Upper lobe of left lung (tissue), 6 donors: ENCODE measurements at regions not wholly inside any gene's neighbourhood (a gene's known extent, or its start where the extent isn't known, plus 50 kb on each side); places are given as distances from the start of the nearest gene placed in this dataset.
A peak's percentile ranks its signal among the peaks of the same experiment; 100 is the strongest.

Experiments
- ATAC-seq, 2 donors: fragments of 200-7000 bp; cut with Tn5 transposase; one replicate each; pipeline ENCODE4 v1.9.1; 2022; ENCODE audit warnings: mild to moderate bottlenecking in 2 of 2, moderate library complexity in 2 of 2; ENCODE audit not compliant: low FRiP score in 2 of 2
- DNase-seq, 2 donors: peaks; one replicate each; pipeline ENCODE4 v3.0.0-alpha.2; 2019 to 2020
- H3K27ac ChIP-seq, 4 donors: fragments of 200-600 bp; sonication (generic); one replicate each; pipeline ENCODE4 v1.5.1; 2016 to 2019
- H3K27me3 ChIP-seq, 4 donors: fragments of 200-600 bp; sonication (generic); one replicate each; pipeline ENCODE4 v1.5.1; 2017 to 2019
- H3K36me3 ChIP-seq, 4 donors: fragments of 200-600 bp; sonication (generic); one replicate each; pipeline ENCODE4 v1.5.1; 2016 to 2019
- H3K4me1 ChIP-seq, 4 donors: fragments of 200-600 bp; sonication (generic); one replicate each; pipeline ENCODE4 v1.5.1; 2018 to 2019
- H3K4me3 ChIP-seq, 4 donors: fragments of 200-600 bp; sonication (generic); one replicate each; pipeline ENCODE4 v1.5.1; 2017 to 2019; ENCODE audit warnings: mild to moderate bottlenecking in 2 of 4, moderate library complexity in 1 of 4
- H3K9me3 ChIP-seq, 4 donors: fragments of 200-600 bp; sonication (generic); one replicate each; pipeline ENCODE4 v1.5.1; 2018 to 2019
- EP300 ChIP-seq, 4 donors: sonication (generic); formaldehyde crosslinking; IDR thresholded peaks; one replicate each; pipeline ENCODE4 v1.5.1; 2017; ENCODE audit warnings: antibody characterized with exemption in 4 of 4, control low read depth in 2 of 4
- POLR2A ChIP-seq, 4 donors: fragments of 450-650 bp; IDR thresholded peaks; one replicate each; pipeline ENCODE4 v1.5.1; 2016 to 2017; ENCODE audit warnings: antibody characterized with exemption in 4 of 4, mild to moderate bottlenecking in 2 of 4
- POLR2AphosphoS5 ChIP-seq, 2 donors: sonication (generic); formaldehyde crosslinking; IDR thresholded peaks; one replicate each; pipeline ENCODE4 v1.5.1; 2017; ENCODE audit warnings: antibody characterized with exemption in 2 of 2
- WGBS, 2 donors: methylation state at CpG; one replicate each; pipeline ENCODE4 v1.1.5; 2017 to 2018; 5-methylcytosine and 5-hydroxymethylcytosine counted together
- TF ChIP-seq, protein P1 (sequence below), 6 experiments: fragments of 450-650 bp in 4 of 6; fragments of 200-600 bp in 2 of 6; sonication (generic) in 2 of 6; IDR thresholded peaks; one replicate each; pipeline ENCODE4 v1.5.1; 2016 to 2019; ENCODE audit warnings: antibody characterized with exemption in 6 of 6
- donor health status: DM: no; HTN: no; CAD: no; lungs with moderate emphysema.
- donor health status: DM: no; HTN: yes; CAD: no; lungs with severe emphysema.

DNA sequence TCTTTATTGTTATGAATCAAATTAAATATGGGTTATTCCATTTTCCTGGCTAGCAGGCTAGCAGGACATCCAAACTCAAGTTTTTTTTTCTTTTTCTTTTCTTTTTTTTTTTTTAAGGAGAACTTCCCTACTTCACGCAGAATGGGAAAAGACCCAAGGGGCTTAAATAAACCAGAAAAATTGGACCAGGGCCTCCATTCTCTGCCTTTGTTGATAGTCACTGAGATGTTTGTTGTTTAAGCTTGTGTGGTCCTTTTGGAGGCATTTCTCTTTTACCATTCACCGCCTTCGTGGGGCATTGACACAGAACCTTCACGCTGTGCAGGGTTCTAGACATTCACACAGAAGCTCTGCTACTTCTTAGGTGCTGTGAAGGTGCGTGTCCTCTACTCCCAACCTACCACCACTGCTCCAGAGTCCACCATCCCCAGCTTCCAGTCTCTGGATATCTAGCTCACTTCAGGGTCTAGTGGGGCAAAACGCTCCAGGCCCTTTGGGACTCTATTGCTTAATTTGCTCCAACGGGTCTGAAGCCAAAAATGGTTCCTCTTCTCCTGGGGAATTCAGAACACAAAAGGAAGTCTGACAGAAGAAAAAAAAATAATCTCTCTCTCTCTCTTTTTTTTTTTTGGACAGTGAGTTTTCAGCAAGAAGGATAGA is 301.3 kb downstream of the AEBP2 start:
- Histone ChIP-seq H3K4me3 (no peak overlapping the region), H3K4me1 (peaks cover 0 to 6% (median 0%) of the 10 kb centered on the region in 4 donors), H3K36me3 (no peaks in the 10 kb centered on the region), H3K27me3 (no peaks in the 10 kb centered on the region), H3K9me3 (no peaks in the 10 kb centered on the region), H3K27ac (no peak overlapping the region)
- TF ChIP-seq POLR2A (IDR thresholded peaks at IDR 0.05): no peak
- no peak for TF ChIP-seq EP300 (IDR thresholded peaks at IDR 0.05)
- TF ChIP-seq, protein P1, sequence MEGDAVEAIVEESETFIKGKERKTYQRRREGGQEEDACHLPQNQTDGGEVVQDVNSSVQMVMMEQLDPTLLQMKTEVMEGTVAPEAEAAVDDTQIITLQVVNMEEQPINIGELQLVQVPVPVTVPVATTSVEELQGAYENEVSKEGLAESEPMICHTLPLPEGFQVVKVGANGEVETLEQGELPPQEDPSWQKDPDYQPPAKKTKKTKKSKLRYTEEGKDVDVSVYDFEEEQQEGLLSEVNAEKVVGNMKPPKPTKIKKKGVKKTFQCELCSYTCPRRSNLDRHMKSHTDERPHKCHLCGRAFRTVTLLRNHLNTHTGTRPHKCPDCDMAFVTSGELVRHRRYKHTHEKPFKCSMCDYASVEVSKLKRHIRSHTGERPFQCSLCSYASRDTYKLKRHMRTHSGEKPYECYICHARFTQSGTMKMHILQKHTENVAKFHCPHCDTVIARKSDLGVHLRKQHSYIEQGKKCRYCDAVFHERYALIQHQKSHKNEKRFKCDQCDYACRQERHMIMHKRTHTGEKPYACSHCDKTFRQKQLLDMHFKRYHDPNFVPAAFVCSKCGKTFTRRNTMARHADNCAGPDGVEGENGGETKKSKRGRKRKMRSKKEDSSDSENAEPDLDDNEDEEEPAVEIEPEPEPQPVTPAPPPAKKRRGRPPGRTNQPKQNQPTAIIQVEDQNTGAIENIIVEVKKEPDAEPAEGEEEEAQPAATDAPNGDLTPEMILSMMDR (IDR thresholded peaks at IDR 0.05): no peak
- TF ChIP-seq POLR2AphosphoS5 (IDR thresholded peaks at IDR 0.05): no peak
- 57 to 60% methylated on average over 7 of the region's 7 CpGs for WGBS, 2 donors
- ATAC-seq (no peak), DNase-seq (no peak)

DNA sequence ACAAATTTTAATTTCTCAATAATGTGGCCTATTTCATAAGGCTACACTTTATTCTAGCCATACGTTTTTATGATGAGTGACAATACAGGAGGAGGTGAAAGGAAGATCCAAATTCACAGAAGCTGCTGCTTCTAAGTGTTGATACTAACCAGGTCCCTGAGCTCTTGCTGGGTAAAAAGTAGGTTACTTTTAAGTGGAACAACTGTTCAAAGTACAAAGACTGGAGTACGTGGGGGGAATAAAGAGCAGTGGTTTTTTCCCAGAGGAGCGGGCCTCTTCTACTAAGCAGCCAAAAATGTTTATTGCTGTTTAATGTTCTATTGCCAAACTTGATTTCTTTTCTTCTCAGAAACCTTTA is 301.8 kb downstream of the AEBP2 start:
- Histone ChIP-seq H3K27ac (no peak overlapping the region), H3K9me3 (no peaks in the 10 kb centered on the region), H3K4me1 (peaks cover 0 to 6% (median 0%) of the 10 kb centered on the region in 4 donors), H3K27me3 (no peaks in the 10 kb centered on the region), H3K36me3 (no peaks in the 10 kb centered on the region), H3K4me3 (no peak overlapping the region)
- 57 to 69% methylated on average over 3 of the region's 3 CpGs for WGBS, 2 donors
- TF ChIP-seq, protein P1 (IDR thresholded peaks at IDR 0.05): no peak
- no peak for TF ChIP-seq POLR2AphosphoS5 (IDR thresholded peaks at IDR 0.05)
- ATAC-seq: no peak
- no peak for DNase-seq

DNA sequence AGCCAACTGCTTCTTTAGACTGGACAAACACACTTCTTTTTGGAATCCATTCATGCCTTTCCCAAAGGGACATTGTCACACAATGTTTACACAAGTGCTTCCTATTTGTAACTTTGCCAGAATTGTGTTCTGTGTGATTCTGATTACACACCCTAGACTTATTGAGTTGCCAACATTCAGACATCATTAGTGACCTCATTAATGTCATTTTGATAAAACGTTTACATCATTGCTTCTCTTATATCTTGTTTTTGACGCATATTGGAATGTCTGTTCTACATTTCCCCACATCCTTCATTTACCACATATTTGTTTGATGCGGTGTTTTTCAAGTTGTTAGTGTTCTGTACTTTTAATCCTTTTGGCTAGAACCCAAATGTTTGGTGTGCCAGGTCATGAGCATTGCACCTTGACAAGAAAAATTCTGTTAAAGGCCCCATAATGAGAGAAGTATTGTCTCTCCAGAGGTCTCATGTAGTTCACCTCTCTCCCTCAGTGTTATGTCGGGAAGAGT is 305.5 kb downstream of the AEBP2 start:
- Histone ChIP-seq H3K4me1 (peaks cover 0 to 6% (median 0%) of the 10 kb centered on the region in 4 donors), H3K4me3 (no peak overlapping the region), H3K9me3 (peaks cover 0 to 4% (median 0%) of the 10 kb centered on the region in 4 donors), H3K27me3 (no peaks in the 10 kb centered on the region), H3K27ac (peak overlapping the region in 2 of 4 donors; percentile 15 to 70), H3K36me3 (no peaks in the 10 kb centered on the region)
- DNase-seq (no peak), ATAC-seq (peak in 1 of 2 donors; percentile 63)
- TF ChIP-seq POLR2A (IDR thresholded peaks at IDR 0.05): no peak
- peak in 1 of 2 donors; percentile 44 for TF ChIP-seq POLR2AphosphoS5 (IDR thresholded peaks at IDR 0.05)
- TF ChIP-seq, protein P1 (IDR thresholded peaks at IDR 0.05): no peak
- peak in 3 of 4 donors; percentile 53 to 86 (median 64) for TF ChIP-seq EP300 (IDR thresholded peaks at IDR 0.05)
- WGBS, 2 donors: 43% methylated on average over 4 of the region's 4 CpGs

DNA sequence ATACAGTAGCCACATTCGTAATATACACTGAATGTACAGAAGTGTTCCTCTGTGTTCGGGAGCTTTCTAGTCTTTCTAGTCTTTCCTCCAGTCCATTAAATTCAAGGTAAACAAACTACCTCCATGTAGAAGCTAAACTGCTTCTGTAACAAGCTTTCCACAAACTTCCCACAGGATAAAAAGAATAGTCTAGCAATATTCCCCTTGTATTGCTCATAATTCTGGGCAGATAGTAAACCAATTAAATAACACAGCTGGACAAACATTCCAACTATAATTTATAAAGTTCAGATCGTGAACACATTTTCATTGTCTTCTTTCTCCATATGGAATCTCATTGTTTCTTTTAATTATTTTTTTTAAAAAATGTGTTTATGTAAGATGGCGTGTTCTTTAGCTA is 307.2 kb downstream of the AEBP2 start:
- Histone ChIP-seq H3K4me1 (peaks cover 0 to 6% (median 0%) of the 10 kb centered on the region in 4 donors), H3K27me3 (no peaks in the 10 kb centered on the region), H3K9me3 (peaks cover 0 to 4% (median 0%) of the 10 kb centered on the region in 4 donors), H3K4me3 (no peak overlapping the region), H3K36me3 (no peaks in the 10 kb centered on the region), H3K27ac (no peak overlapping the region)
- no peak for TF ChIP-seq POLR2A (IDR thresholded peaks at IDR 0.05)
- no peak for TF ChIP-seq EP300 (IDR thresholded peaks at IDR 0.05)
- no peak for TF ChIP-seq POLR2AphosphoS5 (IDR thresholded peaks at IDR 0.05)
- TF ChIP-seq, protein P1 (IDR thresholded peaks at IDR 0.05): no peak
- 88 to 91% methylated on average over 4 of the region's 4 CpGs for WGBS, 2 donors
- no peak for DNase-seq
- no peak for ATAC-seq
